IMR-90 (cell line): ENCODE measurements at regions not wholly inside any gene's neighbourhood (a gene's known extent, or its start where the extent isn't known, plus 50 kb on each side); places are given as distances from the start of the nearest gene placed in this dataset.

ENCODE experiments used
- ATAC-seq: fragments of 200-7000 bp; cut with Tn5 transposase; 2 replicates; pipeline ENCODE4 v1.9.1; 2020; ENCODE audit warnings: low read depth, mild to moderate bottlenecking, moderate library complexity
- BruUV-seq: library from RNA; stranded (reverse); fragments of 400-500 nt; replicated peaks from 2 replicates; lab custom pipeline; 2021; lab: Mats Ljungman, UMichigan
- CTCF ChIA-PET: fragments of 300-600 bp; formaldehyde crosslinking; extraction: SDS; loops from one replicate; lab custom pipeline; 2021; ENCODE audit warnings: antibody characterized with exemption; lab: Yijun Ruan, JAX
- POLR2A ChIA-PET: fragments of 300-600 bp; sonication (Branson Sonifier 250); formaldehyde crosslinking; loops from one replicate; lab custom pipeline; 2022; ENCODE audit warnings: antibody characterized with exemption; ENCODE audit not compliant: unreplicated experiment; lab: Charles Lee
- DNase-seq: peaks from one replicate; pipeline ENCODE4 v3.0.0; 2013
- H2AFZ ChIP-seq: replicated peaks from 2 replicates; pipeline ENCODE3; 2013; ENCODE audit warnings: low read length, mild to moderate bottlenecking; ENCODE audit not compliant: poor library complexity
- H2AK5ac ChIP-seq: 2 replicates; pipeline ENCODE4 v1.6.1; 2013; ENCODE audit warnings: low read depth, low read length, inconsistent platforms
- H2AK9ac ChIP-seq: replicated peaks from 2 replicates; pipeline ENCODE3; 2013; ENCODE audit warnings: mild to moderate bottlenecking, low read depth, low read length, moderate library complexity; ENCODE audit not compliant: poor library complexity
- H2BK120ac ChIP-seq: 2 replicates; pipeline ENCODE4 v1.6.1; 2013; ENCODE audit warnings: low read depth, low read length, inconsistent platforms
- H2BK15ac ChIP-seq: 3 replicates; pipeline ENCODE4 v1.6.1; 2013; ENCODE audit warnings: low read depth, low read length, inconsistent platforms
- H2BK20ac ChIP-seq: 2 replicates; pipeline ENCODE4 v1.6.1; 2013; ENCODE audit warnings: low read depth, mild to moderate bottlenecking, inconsistent platforms, low read length, moderate library complexity
- H2BK5ac ChIP-seq: 2 replicates; pipeline ENCODE4 v1.6.1; 2013; ENCODE audit warnings: mild to moderate bottlenecking, low read depth, low read length, inconsistent platforms; ENCODE audit not compliant: poor library complexity, severe bottlenecking
- H3K14ac ChIP-seq: replicated peaks from 2 replicates; pipeline ENCODE4 v1.6.1; 2013; ENCODE audit warnings: low read depth, low read length, inconsistent platforms
- H3K18ac ChIP-seq: 2 replicates; pipeline ENCODE4 v1.6.1; 2013; ENCODE audit warnings: low read depth, low read length, control low read depth
- H3K23ac ChIP-seq: 2 replicates; pipeline ENCODE4 v1.6.1; 2013; ENCODE audit warnings: low read depth, low read length, inconsistent platforms
- H3K27ac ChIP-seq: 2 replicates; pipeline ENCODE4 v1.5.1; 2013; ENCODE audit warnings: mild to moderate bottlenecking, control low read depth, low read length; ENCODE audit not compliant: insufficient read depth
- H3K27me3 ChIP-seq: 2 replicates; pipeline ENCODE4 v1.6.1; 2013; ENCODE audit warnings: low read length; ENCODE audit not compliant: control insufficient read depth, insufficient read depth
- H3K36me3 ChIP-seq: 2 replicates; pipeline ENCODE4 v1.6.1; 2013; ENCODE audit warnings: low read length, mixed read lengths; ENCODE audit not compliant: control insufficient read depth, insufficient read depth
- H3K4ac ChIP-seq: 2 replicates; pipeline ENCODE4 v1.6.1; 2013; ENCODE audit warnings: low read depth, low read length, inconsistent platforms
- H3K4me1 ChIP-seq: 2 replicates; pipeline ENCODE4 v1.6.1; 2013; ENCODE audit warnings: low read length, mixed read lengths; ENCODE audit not compliant: control insufficient read depth, insufficient read depth
- H3K4me2 ChIP-seq: 2 replicates; pipeline ENCODE4 v1.6.1; 2013; ENCODE audit warnings: low read depth, mild to moderate bottlenecking, control low read depth, low read length, moderate library complexity
- H3K4me3 ChIP-seq: 2 replicates; pipeline ENCODE4 v1.5.1; 2013; ENCODE audit warnings: low read depth, mild to moderate bottlenecking, control low read depth, low read length, moderate library complexity; ENCODE audit not compliant: insufficient read depth
- H3K56ac ChIP-seq: 2 replicates; pipeline ENCODE4 v1.6.1; 2013; ENCODE audit warnings: low read length, inconsistent platforms; ENCODE audit not compliant: insufficient read depth; ENCODE audit errors: extremely low read depth
- H3K79me1 ChIP-seq, 2 experiments: 2 replicates each; pipeline ENCODE4 v1.6.1; 2013; ENCODE audit warnings: low read length in 2 of 2, inconsistent platforms in 1 of 2, low read depth in 1 of 2
- H3K9ac ChIP-seq: 2 replicates; pipeline ENCODE4 v1.6.1; 2013; ENCODE audit warnings: low read depth, low read length, control low read depth
- H3K9me1 ChIP-seq: 2 replicates; pipeline ENCODE4 v1.6.1; 2013; ENCODE audit warnings: low read length, inconsistent platforms; ENCODE audit not compliant: insufficient read depth
- H3K9me3 ChIP-seq: 2 replicates; pipeline ENCODE4 v1.6.1; 2013; ENCODE audit warnings: low read length; ENCODE audit not compliant: control insufficient read depth, insufficient read depth
- H4K20me1 ChIP-seq: 2 replicates; pipeline ENCODE4 v1.6.1; 2013; ENCODE audit warnings: low read length, inconsistent platforms; ENCODE audit not compliant: insufficient read depth
- H4K5ac ChIP-seq: 2 replicates; pipeline ENCODE4 v1.6.1; 2013; ENCODE audit warnings: mild to moderate bottlenecking, low read depth, low read length, control low read depth
- H4K8ac ChIP-seq, 2 experiments: 2 replicates each; pipeline ENCODE4 v1.6.1; 2013; ENCODE audit warnings: low read depth in 2 of 2, low read length in 2 of 2, control low read depth in 1 of 2, inconsistent platforms in 1 of 2
- H4K91ac ChIP-seq: 2 replicates; pipeline ENCODE4 v1.6.1; 2013; ENCODE audit warnings: low read depth, low read length, inconsistent platforms; ENCODE audit not compliant: insufficient read depth
- BHLHE40 ChIP-seq: fragments of 150-350 bp; IDR thresholded peaks from 2 replicates; pipeline ENCODE4 v1.6.1; 2016; ENCODE audit warnings: mild to moderate bottlenecking, low read depth, low read length
- CEBPB ChIP-seq: IDR thresholded peaks from 2 replicates; pipeline ENCODE4 v1.6.1; 2012; ENCODE audit warnings: low read depth, low read length, improper control_type of control experiment
- CTCF ChIP-seq: conservative IDR thresholded peaks from 2 replicates; pipeline ENCODE4 v1.5.1; 2012; ENCODE audit warnings: mild to moderate bottlenecking, low read depth, low read length, improper control_type of control experiment
- ELK1 ChIP-seq: fragments of 150-350 bp; IDR thresholded peaks from 2 replicates; pipeline ENCODE4 v1.6.1; 2016; ENCODE audit warnings: low read depth, mild to moderate bottlenecking, low read length, moderate library complexity, borderline replicate concordance
- MAZ ChIP-seq: IDR thresholded peaks from 2 replicates; pipeline ENCODE4 v1.6.1; 2012; ENCODE audit warnings: low read depth, mild to moderate bottlenecking, low read length, improper control_type of control experiment, moderate library complexity, borderline replicate concordance
- MXI1 ChIP-seq: IDR thresholded peaks from 2 replicates; pipeline ENCODE4 v1.6.1; 2012; ENCODE audit warnings: low read depth, mild to moderate bottlenecking, low read length, moderate library complexity, borderline replicate concordance
- POLR2A ChIP-seq: IDR thresholded peaks from 2 replicates; pipeline ENCODE4 v1.6.1; 2012; ENCODE audit warnings: mild to moderate bottlenecking, low read depth, low read length
- SMC3 ChIP-seq: fragments of 150-350 bp; IDR thresholded peaks from 2 replicates; pipeline ENCODE4 v1.6.1; 2016; ENCODE audit warnings: low read depth, mild to moderate bottlenecking, antibody characterized with exemption, low read length, moderate library complexity
- WGBS, 2 experiments: methylation state at CpG; one replicate each; pipeline versions ENCODE4 v1.1.5 to v1.1.7; 2013; ENCODE audit warnings: missing lambda C conversion rate in 2 of 2; ENCODE audit not compliant: insufficient read length in 1 of 2; ENCODE audit errors: extremely low coverage in 2 of 2; 5-methylcytosine and 5-hydroxymethylcytosine counted together
- dilution Hi-C: fragments of 300-500 bp; cut with HindIII; formaldehyde crosslinking; loops from one replicate; pipeline ENCODE4 v1.14.3; 2018; ENCODE audit warnings: low sequenced_read_pairs; ENCODE audit not compliant: unreplicated experiment
- in situ Hi-C: fragments of 300-500 bp; cut with MboI; formaldehyde crosslinking; loops from 3 replicates; pipeline ENCODE4 v1.14.3; 2019; ENCODE audit warnings: low sequenced_read_pairs, inconsistent platforms, mixed read lengths
- intact Hi-C: fragments of 100-400 bp; cut with micrococcal nuclease; formaldehyde crosslinking; loops from 2 replicates; pipeline ENCODE4 v1.10.0; 2022

DNA sequence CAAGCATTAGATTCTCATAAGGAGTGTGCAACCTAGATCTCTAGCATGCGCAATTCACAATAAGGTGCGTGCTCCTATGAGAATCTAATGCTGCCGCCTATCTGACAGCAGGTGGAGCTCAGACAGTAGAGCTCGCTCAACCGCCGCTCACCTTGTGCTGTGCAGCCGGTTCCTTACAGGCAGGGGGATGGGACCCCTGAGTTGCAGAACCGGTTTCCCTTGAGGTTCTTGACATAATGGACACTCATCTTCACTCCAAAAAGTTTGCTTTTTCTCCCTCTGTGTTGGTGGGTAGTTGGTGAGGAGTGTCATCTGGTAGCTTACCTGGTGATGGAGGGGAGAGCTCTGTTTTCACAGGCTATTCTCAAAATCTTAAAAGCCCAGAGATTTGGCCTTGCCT lies 324.0 kb upstream of the TBL1XR1 start:
- Histone ChIP-seq H3K4me1 (peaks cover 9% of the 10 kb centered on the region), H3K27me3 (no peaks in the 10 kb centered on the region), H3K4me2 (no peak overlapping the region), H2BK20ac (no peak overlapping the region), H4K20me1 (no peaks in the 10 kb centered on the region), H3K4me3 (no peak overlapping the region), H3K9ac (no peak overlapping the region), H3K18ac (no peak overlapping the region), H3K36me3 (no peaks in the 10 kb centered on the region), H2BK120ac (no peak overlapping the region), H4K8ac (no peak overlapping the region), H3K9me1 (no peaks in the 10 kb centered on the region), H3K9me3 (peaks cover 4% of the 10 kb centered on the region; the same call in 1 of the 2 replicates), H3K79me1 (no peaks in the 10 kb centered on the region), H2AFZ (no peak overlapping the region), H2BK15ac (no peak overlapping the region), H3K14ac (no peak overlapping the region), H3K56ac (no peak overlapping the region), H2AK9ac (no peak overlapping the region), H2AK5ac (no peak overlapping the region), H4K91ac (no peak overlapping the region), H3K27ac (no peak overlapping the region), H4K5ac (no peak overlapping the region), H3K4ac (no peak overlapping the region), H3K23ac (no peak overlapping the region), H2BK5ac (no peak overlapping the region)
- WGBS, 2 experiments, result 100% methylated on average over 4 of the region's 8 CpGs; no CpG with 5 or more reads in 1 of the 2 experiments
- BruUV-seq, result no TSS peak
- no peak for TF ChIP-seq BHLHE40
- no peak for TF ChIP-seq SMC3
- TF ChIP-seq MXI1, result no peak
- no peak for TF ChIP-seq MAZ
- no peak for TF ChIP-seq POLR2A
- no peak for TF ChIP-seq CTCF
- TF ChIP-seq ELK1, result no peak
- TF ChIP-seq CEBPB, result no peak
- CTCF ChIA-PET, result interaction anchor here (0.6 kb wide), 1 partner anchor 15 kb away, joined by 5 read pairs; no protein-coding TSS in a partner anchor
- in situ Hi-C loops (no loop called here), dilution Hi-C loops (no loop called here), intact Hi-C loops (no loop called here)
- POLR2A ChIA-PET, result no interaction called here
- DNase-seq (no peak), ATAC-seq (no peak)
